Ascending aorta (tissue), 2 donors: ENCODE measurements at regions not wholly inside any gene's neighbourhood (a gene's known extent, or its start where the extent isn't known, plus 50 kb on each side); places are given as distances from the start of the nearest gene placed in this dataset.
"Not testable (repeated sequence)": the region's sequence is repeated elsewhere in the genome, so short reads cannot be mapped to it uniquely, and the experiment has no call there.

Source experiments
- DNase-seq, 2 donors: peaks; one replicate each; pipeline ENCODE4 v3.0.0-alpha.2; 2019; ENCODE audit warnings: low spot score in 2 of 2
- H3K27ac ChIP-seq, 2 donors: fragments of 200-600 bp; sonication (generic); one replicate each; pipeline ENCODE4 v1.5.1; 2016 to 2017; ENCODE audit warnings: mild to moderate bottlenecking in 1 of 2
- H3K27me3 ChIP-seq: fragments of 200-600 bp; sonication (generic); one replicate; pipeline ENCODE4 v1.5.1; 2017
- H3K36me3 ChIP-seq, 2 donors: fragments of 200-600 bp; sonication (generic); one replicate each; pipeline ENCODE4 v1.5.1; 2016
- H3K4me1 ChIP-seq, 2 donors: fragments of 200-600 bp; sonication (generic); one replicate each; pipeline ENCODE4 v1.5.1; 2016 to 2017; ENCODE audit warnings: mild to moderate bottlenecking in 1 of 2
- H3K4me3 ChIP-seq, 2 donors: fragments of 200-600 bp; sonication (generic); one replicate each; pipeline ENCODE4 v1.5.1; 2016 to 2017; ENCODE audit warnings: mild to moderate bottlenecking in 1 of 2
- H3K9me3 ChIP-seq, 2 donors: fragments of 200-600 bp; sonication (generic); one replicate each; pipeline ENCODE4 v1.5.1; 2016
- intact Hi-C: fragments of 100-400 bp; cut with DNase I; formaldehyde crosslinking; loops from one replicate; pipeline ENCODE4 v1.15.1; 2023
- TF ChIP-seq, protein P1 (sequence below), 3 experiments: fragments of 200-600 bp in 2 of 3; fragments of 450-650 bp in 1 of 3; sonication (generic) in 2 of 3; IDR thresholded peaks; one replicate each; pipeline ENCODE4 v1.5.1; 2016 to 2019; ENCODE audit warnings: antibody characterized with exemption in 3 of 3, mild to moderate bottlenecking in 1 of 3, moderate library complexity in 1 of 3

DNA sequence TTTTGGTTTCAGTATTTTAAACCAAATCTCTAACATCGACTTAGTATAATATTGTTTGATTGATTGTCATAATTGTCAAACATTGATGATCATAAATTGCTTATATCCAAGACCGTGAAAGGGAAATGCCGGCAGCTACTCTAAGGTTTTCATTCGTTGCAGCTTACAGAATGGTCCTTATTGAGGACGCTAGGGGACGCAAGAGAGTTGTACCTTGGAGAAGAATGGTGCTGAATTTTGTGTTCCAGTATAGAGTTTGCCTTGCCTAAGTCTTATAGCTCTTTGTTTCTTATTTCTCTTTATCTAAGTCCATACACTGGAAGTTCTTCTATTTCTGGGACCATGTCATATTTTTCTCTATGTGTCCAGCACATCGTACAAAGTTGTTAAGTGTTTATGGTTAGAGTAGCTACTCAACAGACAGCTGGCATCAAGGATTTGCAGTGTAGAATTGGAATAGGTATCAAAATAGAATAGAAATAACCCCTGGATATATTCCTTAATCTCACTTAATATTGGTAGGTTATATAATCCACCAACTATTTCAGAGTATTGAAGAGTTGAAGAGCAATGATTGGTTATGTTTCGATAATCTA lies 67.4 kb upstream of the GPR39 start:
- TF ChIP-seq, protein P1, sequence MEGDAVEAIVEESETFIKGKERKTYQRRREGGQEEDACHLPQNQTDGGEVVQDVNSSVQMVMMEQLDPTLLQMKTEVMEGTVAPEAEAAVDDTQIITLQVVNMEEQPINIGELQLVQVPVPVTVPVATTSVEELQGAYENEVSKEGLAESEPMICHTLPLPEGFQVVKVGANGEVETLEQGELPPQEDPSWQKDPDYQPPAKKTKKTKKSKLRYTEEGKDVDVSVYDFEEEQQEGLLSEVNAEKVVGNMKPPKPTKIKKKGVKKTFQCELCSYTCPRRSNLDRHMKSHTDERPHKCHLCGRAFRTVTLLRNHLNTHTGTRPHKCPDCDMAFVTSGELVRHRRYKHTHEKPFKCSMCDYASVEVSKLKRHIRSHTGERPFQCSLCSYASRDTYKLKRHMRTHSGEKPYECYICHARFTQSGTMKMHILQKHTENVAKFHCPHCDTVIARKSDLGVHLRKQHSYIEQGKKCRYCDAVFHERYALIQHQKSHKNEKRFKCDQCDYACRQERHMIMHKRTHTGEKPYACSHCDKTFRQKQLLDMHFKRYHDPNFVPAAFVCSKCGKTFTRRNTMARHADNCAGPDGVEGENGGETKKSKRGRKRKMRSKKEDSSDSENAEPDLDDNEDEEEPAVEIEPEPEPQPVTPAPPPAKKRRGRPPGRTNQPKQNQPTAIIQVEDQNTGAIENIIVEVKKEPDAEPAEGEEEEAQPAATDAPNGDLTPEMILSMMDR (IDR thresholded peaks at IDR 0.05): peak in 2 of 3 experiments; percentile 23 to 47
- not testable (repeated sequence) for H3K4me3 ChIP-seq

DNA sequence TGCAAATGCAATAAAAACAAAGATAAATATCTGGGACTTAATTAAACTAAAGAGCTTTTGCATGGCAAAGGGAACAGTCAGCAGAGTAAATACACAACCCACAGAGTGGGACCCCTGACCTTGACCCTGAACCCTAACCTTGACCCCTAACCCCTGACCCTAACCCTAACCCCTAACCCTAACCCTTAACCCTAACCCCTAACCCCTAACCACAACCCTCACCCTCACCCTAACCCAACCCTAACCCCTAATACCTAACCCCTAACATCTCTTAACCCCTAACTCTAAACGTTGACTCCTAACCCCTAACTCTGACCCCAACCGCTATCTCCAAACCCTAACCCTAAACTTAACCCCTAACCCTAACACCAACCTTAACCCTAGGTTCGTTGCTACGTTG lies 64.9 kb upstream of the GPR39 start:
- H3K4me1 ChIP-seq, H3K9me3 ChIP-seq, DNase-seq, intact Hi-C loops, H3K4me3 ChIP-seq, H3K27ac ChIP-seq, H3K27me3 ChIP-seq, H3K36me3 ChIP-seq: not testable (repeated sequence)

More for the DNA sequence above, 67.4 kb upstream of the GPR39 start:
- DNase-seq, H3K36me3 ChIP-seq, H3K27ac ChIP-seq, H3K9me3 ChIP-seq, intact Hi-C loops, H3K4me1 ChIP-seq, H3K27me3 ChIP-seq: not testable (repeated sequence)

GRCh38 chr2:132352481-132353001 lies 64.1 kb upstream of the GPR39 start:
- H3K4me3 ChIP-seq: peak overlapping the region; percentile 59 to 64
- H3K4me1 ChIP-seq, H3K9me3 ChIP-seq, H3K27ac ChIP-seq, DNase-seq, intact Hi-C loops, H3K27me3 ChIP-seq, H3K36me3 ChIP-seq: not testable (repeated sequence)

GRCh38 chr2:132353380-132353779 lies 63.2 kb upstream of the GPR39 start:
- H3K4me1 ChIP-seq, H3K27me3 ChIP-seq, H3K36me3 ChIP-seq, intact Hi-C loops, H3K9me3 ChIP-seq, H3K27ac ChIP-seq: not testable (repeated sequence)
- H3K4me3 ChIP-seq: peak overlapping the region; percentile 59 to 64
- DNase-seq: peak in 1 of 2 donors; percentile 68

GRCh38 chr2:132360964-132361363 lies 55.6 kb upstream of the GPR39 start:
- H3K4me1 ChIP-seq, intact Hi-C loops, H3K4me3 ChIP-seq, H3K9me3 ChIP-seq, H3K27me3 ChIP-seq, DNase-seq, H3K36me3 ChIP-seq, H3K27ac ChIP-seq: not testable (repeated sequence)

DNA sequence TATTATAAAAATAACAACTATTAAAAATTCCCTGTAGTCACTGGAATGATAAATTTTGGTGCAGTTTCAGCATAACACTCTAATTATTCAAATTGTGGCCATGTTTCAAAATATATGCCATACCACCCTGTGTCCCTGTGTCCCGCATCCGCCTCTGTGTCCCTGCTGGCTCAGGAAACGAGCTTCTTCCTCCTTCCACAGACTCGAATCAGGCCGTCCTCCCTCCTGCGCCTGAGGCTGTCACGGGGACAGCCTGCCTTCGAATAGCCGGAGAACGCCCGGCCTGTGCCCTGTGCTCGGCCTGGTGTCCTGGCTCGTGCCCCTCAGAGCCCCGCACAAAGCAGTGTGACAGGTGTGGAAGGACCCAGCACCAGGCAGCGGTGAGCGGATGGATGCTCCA lies 55.1 kb upstream of the GPR39 start:
- H3K36me3 ChIP-seq, H3K27me3 ChIP-seq, H3K9me3 ChIP-seq, H3K4me3 ChIP-seq, intact Hi-C loops, H3K4me1 ChIP-seq, H3K27ac ChIP-seq, DNase-seq: not testable (repeated sequence)

DNA sequence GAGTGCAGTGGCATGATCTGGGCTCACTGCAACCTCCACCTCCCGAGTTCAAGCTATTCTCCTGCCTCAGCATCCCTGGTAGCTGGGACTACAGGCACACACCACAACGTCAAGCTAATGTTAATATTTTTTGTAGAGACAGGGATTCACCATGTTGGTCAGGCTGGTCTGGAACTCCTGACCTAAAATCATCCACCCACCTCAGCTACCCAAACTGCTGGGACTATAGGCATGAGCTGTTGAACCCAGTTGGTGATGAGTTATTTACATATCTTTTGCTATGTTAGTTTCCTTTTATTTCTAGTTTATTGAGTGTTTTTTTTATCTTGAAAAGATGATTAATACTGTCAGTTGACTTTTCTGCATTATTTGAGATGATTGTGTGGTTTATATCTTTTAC lies 53.3 kb upstream of the GPR39 start:
- intact Hi-C loops, H3K9me3 ChIP-seq, H3K4me3 ChIP-seq, H3K4me1 ChIP-seq, DNase-seq, H3K27me3 ChIP-seq, H3K27ac ChIP-seq, H3K36me3 ChIP-seq: not testable (repeated sequence)

DNA sequence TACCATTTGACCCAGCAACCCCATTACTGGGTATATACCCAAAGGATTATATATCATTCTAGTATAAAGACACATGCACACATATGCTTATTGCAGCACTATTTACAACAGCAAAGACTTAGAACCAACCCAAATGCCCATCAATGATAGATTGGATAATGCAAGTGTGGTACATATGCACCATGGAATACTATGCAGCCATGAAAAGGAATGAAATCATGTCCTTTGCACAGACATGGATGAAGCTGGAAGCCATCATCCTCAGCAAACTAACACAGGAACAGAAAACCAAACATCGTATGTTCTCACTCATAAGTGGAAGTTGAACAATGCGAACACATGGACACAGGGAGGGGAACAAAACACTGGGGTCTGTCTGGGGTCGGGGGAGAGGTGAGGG lies 50.6 kb upstream of the GPR39 start:
- not testable (repeated sequence) for H3K36me3 ChIP-seq, H3K27ac ChIP-seq, H3K4me1 ChIP-seq

DNA sequence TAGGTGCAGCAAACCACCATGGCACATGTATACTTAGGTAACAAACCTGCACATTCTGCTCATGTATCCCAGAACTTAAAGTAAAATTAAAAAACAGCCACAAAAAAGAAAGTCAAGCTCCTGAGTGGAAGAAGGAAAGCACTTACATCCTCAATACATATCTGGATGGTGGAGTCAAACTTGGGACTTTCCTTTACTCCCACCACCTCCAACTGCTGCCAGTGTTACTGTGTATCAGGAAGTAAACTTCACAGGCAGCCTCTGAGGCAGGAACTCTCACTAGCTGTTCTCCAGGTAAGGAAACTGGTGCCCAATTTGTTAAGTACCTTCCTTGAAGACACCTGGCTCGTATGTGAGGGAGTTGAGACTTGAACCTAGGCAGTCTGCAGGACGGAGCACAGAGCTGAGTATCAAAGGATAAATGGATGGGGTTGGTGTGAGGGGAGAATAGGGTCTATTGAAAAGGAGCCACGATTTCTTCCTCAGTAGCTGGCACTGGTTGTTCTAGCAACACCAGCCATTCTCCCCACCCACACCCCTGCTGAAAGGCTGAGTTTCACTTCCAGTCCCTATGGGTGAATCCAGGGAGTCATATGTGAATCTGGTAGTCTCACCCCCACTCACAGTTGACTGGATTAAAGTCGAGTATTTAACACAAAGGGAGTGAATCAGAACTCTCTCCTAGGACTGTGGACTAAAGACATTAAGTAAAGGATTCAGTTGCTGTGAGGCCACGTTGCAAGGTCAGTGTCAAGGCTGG lies 50.0 kb upstream of the GPR39 start:
- no peaks in the 10 kb centered on the region for H3K4me1 ChIP-seq
- intact Hi-C loops: no loop called here
- no peak overlapping the region for H3K4me3 ChIP-seq
- TF ChIP-seq, protein P1 (IDR thresholded peaks at IDR 0.05): no peak
- H3K9me3 ChIP-seq: peaks cover 0 to 9% of the 10 kb centered on the region in 2 donors
- no peaks in the 10 kb centered on the region for H3K27me3 ChIP-seq
- H3K27ac ChIP-seq: no peak overlapping the region
- H3K36me3 ChIP-seq: no peaks in the 10 kb centered on the region
- no peak for DNase-seq

More for the DNA sequence above, 50.6 kb upstream of the GPR39 start:
- DNase-seq, H3K9me3 ChIP-seq, H3K27me3 ChIP-seq, H3K4me3 ChIP-seq, intact Hi-C loops: not testable (repeated sequence)
